HepG2 (cell line): ENCODE measurements at regions not wholly inside any gene's neighbourhood (a gene's known extent, or its start where the extent isn't known, plus 50 kb on each side); places are given as distances from the start of the nearest gene placed in this dataset.

ENCODE experiments used
- ATAC-seq: fragments of 200-7000 bp; cut with Tn5 transposase; 3 replicates; pipeline ENCODE4 v1.9.1; 2020; ENCODE audit warnings: mild to moderate bottlenecking, moderate library complexity
- BruUV-seq: library from RNA; stranded (reverse); fragments of 400-500 nt; replicated peaks from 2 replicates; lab custom pipeline; 2021; lab: Mats Ljungman, UMichigan
- CTCF ChIA-PET: fragments of 300-600 bp; formaldehyde crosslinking; extraction: SDS; loops from one replicate; lab custom pipeline; 2021; ENCODE audit warnings: low total read pairs, inconsistent platforms, low intra/inter-chr PET ratio; lab: Yijun Ruan, JAX
- POLR2A ChIA-PET: fragments of 350-600 bp; sonication (Branson Sonifier 250); formaldehyde crosslinking; loops from one replicate; lab custom pipeline; 2020; ENCODE audit warnings: antibody characterized with exemption, inconsistent platforms; lab: Yijun Ruan, JAX
- DNase-seq: peaks from one replicate; pipeline ENCODE4 v3.0.0-alpha.2; 2015; ENCODE audit warnings: low spot score
- FAIRE-seq: peaks from 3 replicates; lab custom pipeline; 2011; peaks lifted over from hg19 to GRCh38; lab: Jason Lieb, UNC
- H2AFZ ChIP-seq: one replicate; pipeline ENCODE4 v1.6.1; 2011; ENCODE audit warnings: low read length, inconsistent platforms
- H3K27ac ChIP-seq: fragments of 300-600 bp; 3 replicates; pipeline ENCODE4 v1.8.0; 2011; ENCODE audit warnings: mixed run types, mild to moderate bottlenecking, mixed read lengths, low read length, inconsistent platforms; ENCODE audit not compliant: insufficient read depth; ENCODE audit errors: extremely low read length
- H3K27me3 ChIP-seq, 2 experiments: fragments of 200-600 bp in 1 of 2; 2 replicates in 1 of 2; 3 replicates in 1 of 2; pipeline versions ENCODE4 v1.6.0 to v1.8.0; 2011; ENCODE audit warnings: low read length in 2 of 2, mild to moderate bottlenecking in 2 of 2, moderate library complexity in 2 of 2, inconsistent platforms in 1 of 2; ENCODE audit not compliant: insufficient read depth in 2 of 2, control insufficient read depth in 1 of 2
- H3K36me3 ChIP-seq, 2 experiments: fragments of 200-600 bp in 1 of 2; replicated peaks in 1 of 2; 2 replicates in 1 of 2; 3 replicates in 1 of 2; pipeline versions ENCODE4 v1.5.1 to v1.8.0; 2011; ENCODE audit warnings: low read length in 2 of 2, inconsistent platforms in 1 of 2; ENCODE audit not compliant: insufficient read depth in 2 of 2, control insufficient read depth in 1 of 2
- H3K4me1 ChIP-seq: 2 replicates; pipeline ENCODE4 v1.5.1; 2012; ENCODE audit warnings: low read length, inconsistent platforms; ENCODE audit not compliant: insufficient read depth
- H3K4me2 ChIP-seq: 2 replicates; pipeline ENCODE4 v1.6.0; 2011; ENCODE audit warnings: low read depth, low read length, inconsistent platforms
- H3K4me3 ChIP-seq, 3 experiments: fragments of 200-600 bp in 1 of 3; sonication (generic), shearing (Covaris generic) in 1 of 3; replicated peaks in 1 of 3; 2 replicates each; pipeline ENCODE4 v1.5.1; 2011 to 2016; ENCODE audit warnings: low read length in 3 of 3, inconsistent platforms in 2 of 3, low read depth in 2 of 3, mild to moderate bottlenecking in 2 of 3, control low read depth in 1 of 3, mixed read lengths in 1 of 3; ENCODE audit not compliant: insufficient read depth in 1 of 3
- H3K79me2 ChIP-seq: one replicate; pipeline ENCODE4 v1.6.1; 2011; ENCODE audit warnings: low read length, inconsistent platforms; ENCODE audit not compliant: insufficient read depth
- H3K9ac ChIP-seq: 2 replicates; pipeline ENCODE4 v1.6.0; 2011; ENCODE audit warnings: mild to moderate bottlenecking, low read depth, low read length, inconsistent platforms; ENCODE audit not compliant: insufficient read depth
- H3K9me3 ChIP-seq: 2 replicates; pipeline ENCODE4 v1.5.1; 2012; ENCODE audit warnings: mild to moderate bottlenecking, low read length
- H4K20me1 ChIP-seq: 2 replicates; pipeline ENCODE4 v1.6.0; 2011; ENCODE audit warnings: inconsistent platforms, mild to moderate bottlenecking, low read length, moderate library complexity; ENCODE audit not compliant: insufficient read depth
- ATM ChIP-seq: fragments of 450-650 bp; IDR thresholded peaks from 2 replicates; pipeline ENCODE4 v1.7.1; 2017; ENCODE audit warnings: mild to moderate bottlenecking, borderline replicate concordance
- DNMT3B ChIP-seq: conservative IDR thresholded peaks from 2 replicates; pipeline ENCODE4 v1.6.1; 2016; ENCODE audit warnings: missing biosample characterization, control low read depth
- KAT7 ChIP-seq: IDR thresholded peaks from 2 replicates; pipeline ENCODE4 v1.6.1; 2018; ENCODE audit warnings: borderline replicate concordance, missing compliant biosample characterization
- MBNL3 ChIP-seq: fragments of 250-450 bp; sonication (Bioruptor Pico); conservative IDR thresholded peaks from 2 replicates; pipeline ENCODE4 v1.8.0; 2022; ENCODE audit warnings: mild to moderate bottlenecking, inconsistent platforms
- NAIF1 ChIP-seq: sonication (generic); formaldehyde crosslinking; IDR thresholded peaks from 2 replicates; pipeline ENCODE4 v1.5.0; 2020; ENCODE audit warnings: mild to moderate bottlenecking, missing genetic modification reagents, borderline replicate concordance
- PRPF4 ChIP-seq: fragments of 200-400 bp; formaldehyde crosslinking; IDR thresholded peaks from 2 replicates; pipeline ENCODE4 v1.6.1; 2016; ENCODE audit warnings: low read length, low read depth; ENCODE audit not compliant: poor library complexity, severe bottlenecking
- SALL1 ChIP-seq: sonication (generic); formaldehyde crosslinking; IDR thresholded peaks from 2 replicates; pipeline ENCODE4 v1.8.0; 2022; ENCODE audit warnings: mild to moderate bottlenecking, missing genetic modification reagents
- SETDB1 ChIP-seq: sonication (generic); formaldehyde crosslinking; IDR thresholded peaks from 2 replicates; pipeline ENCODE4 v1.5.1; 2020; ENCODE audit warnings: missing genetic modification reagents, mild to moderate bottlenecking, borderline replicate concordance
- SOX13 ChIP-seq, 3 experiments: fragments of 450-650 bp in 1 of 3; sonication (generic) in 1 of 3; formaldehyde crosslinking in 1 of 3; IDR thresholded peaks in 2 of 3; conservative IDR thresholded peaks in 1 of 3; 2 replicates each; pipeline versions ENCODE4 v1.5.0 to v1.6.1; 2016 to 2020; ENCODE audit warnings: antibody characterized with exemption in 1 of 3, mild to moderate bottlenecking in 1 of 3, missing compliant biosample characterization in 1 of 3, missing genetic modification reagents in 1 of 3, moderate library complexity in 1 of 3
- SUZ12 ChIP-seq: fragments of 150-350 bp; IDR thresholded peaks from 2 replicates; pipeline ENCODE4 v1.6.1; 2014; ENCODE audit warnings: low read depth, low read length
- TBX3 ChIP-seq: fragments of 450-650 bp; IDR thresholded peaks from 2 replicates; pipeline ENCODE4 v1.6.1; 2017; ENCODE audit warnings: antibody characterized with exemption, mild to moderate bottlenecking, inconsistent platforms, borderline replicate concordance
- ZNF274 ChIP-seq: sonication (generic); formaldehyde crosslinking; IDR thresholded peaks from 2 replicates; pipeline ENCODE4 v1.5.1; 2020; ENCODE audit warnings: mild to moderate bottlenecking, missing genetic modification reagents
- ZNF614 ChIP-seq: IDR thresholded peaks from 2 replicates; pipeline ENCODE4 v1.6.1; 2018; ENCODE audit warnings: missing biosample characterization, missing genetic modification reagents, inconsistent platforms, borderline replicate concordance
- WGBS: methylation state at CpG from one replicate; pipeline ENCODE4 v1.1.6; 2017; ENCODE audit warnings: low lambda C conversion rate; 5-methylcytosine and 5-hydroxymethylcytosine counted together
- in situ Hi-C: cut with HindIII; loops from 2 replicates; pipeline ENCODE4 v1.10.0; 2017; ENCODE audit warnings: low pct_unique_long_range_greater_than_20kb; ENCODE audit not compliant: extremely low pct_ligation_motif_present
- intact Hi-C: fragments of 100-400 bp; cut with micrococcal nuclease; formaldehyde crosslinking; loops from one replicate; pipeline ENCODE4 v1.10.0; 2022; ENCODE audit not compliant: unreplicated experiment
- TF ChIP-seq, protein P1 (sequence below): fragments of 450-650 bp; IDR thresholded peaks from 2 replicates; pipeline ENCODE4 v1.6.1; 2017; ENCODE audit warnings: mild to moderate bottlenecking
- TF ChIP-seq, protein P2 (sequence below): sonication (generic); formaldehyde crosslinking; IDR thresholded peaks from 2 replicates; pipeline ENCODE4 v1.4.0; 2020; ENCODE audit warnings: missing genetic modification reagents; ENCODE audit errors: not compliant biosample characterization
- TF ChIP-seq, protein P3 (sequence below): sonication (generic); formaldehyde crosslinking; IDR thresholded peaks from 2 replicates; pipeline ENCODE4 v1.4.0; 2020; ENCODE audit warnings: missing genetic modification reagents

DNA sequence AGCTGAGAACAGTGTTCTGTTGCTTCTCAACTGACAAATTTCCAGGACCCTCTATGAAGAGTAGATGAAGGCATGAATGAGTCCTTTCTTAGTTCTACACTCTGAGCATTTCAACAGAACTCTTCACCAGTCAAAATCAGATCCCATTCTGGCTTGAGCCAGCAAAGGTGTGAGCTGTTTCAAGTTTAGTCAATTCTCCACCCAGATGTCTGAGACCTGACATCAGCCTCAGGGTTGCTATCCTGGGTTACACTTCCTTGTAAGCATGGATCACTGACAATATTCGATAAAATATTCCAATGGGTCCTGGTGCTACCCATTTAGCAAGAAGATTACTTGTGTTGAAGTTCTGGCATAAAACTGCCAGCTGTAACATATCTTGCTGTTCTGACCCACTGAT lies 97.6 kb upstream of the PPP2R3A start (continued):
- TF ChIP-seq, protein P1, sequence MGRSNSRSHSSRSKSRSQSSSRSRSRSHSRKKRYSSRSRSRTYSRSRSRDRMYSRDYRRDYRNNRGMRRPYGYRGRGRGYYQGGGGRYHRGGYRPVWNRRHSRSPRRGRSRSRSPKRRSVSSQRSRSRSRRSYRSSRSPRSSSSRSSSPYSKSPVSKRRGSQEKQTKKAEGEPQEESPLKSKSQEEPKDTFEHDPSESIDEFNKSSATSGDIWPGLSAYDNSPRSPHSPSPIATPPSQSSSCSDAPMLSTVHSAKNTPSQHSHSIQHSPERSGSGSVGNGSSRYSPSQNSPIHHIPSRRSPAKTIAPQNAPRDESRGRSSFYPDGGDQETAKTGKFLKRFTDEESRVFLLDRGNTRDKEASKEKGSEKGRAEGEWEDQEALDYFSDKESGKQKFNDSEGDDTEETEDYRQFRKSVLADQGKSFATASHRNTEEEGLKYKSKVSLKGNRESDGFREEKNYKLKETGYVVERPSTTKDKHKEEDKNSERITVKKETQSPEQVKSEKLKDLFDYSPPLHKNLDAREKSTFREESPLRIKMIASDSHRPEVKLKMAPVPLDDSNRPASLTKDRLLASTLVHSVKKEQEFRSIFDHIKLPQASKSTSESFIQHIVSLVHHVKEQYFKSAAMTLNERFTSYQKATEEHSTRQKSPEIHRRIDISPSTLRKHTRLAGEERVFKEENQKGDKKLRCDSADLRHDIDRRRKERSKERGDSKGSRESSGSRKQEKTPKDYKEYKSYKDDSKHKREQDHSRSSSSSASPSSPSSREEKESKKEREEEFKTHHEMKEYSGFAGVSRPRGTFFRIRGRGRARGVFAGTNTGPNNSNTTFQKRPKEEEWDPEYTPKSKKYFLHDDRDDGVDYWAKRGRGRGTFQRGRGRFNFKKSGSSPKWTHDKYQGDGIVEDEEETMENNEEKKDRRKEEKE: no peak
- TF ChIP-seq DNMT3B (CRISPR knock-in tag) (no peak), SOX13 (IDR thresholded peaks at IDR 0.05) (no peak), SOX13 (CRISPR knock-in tag; conservative IDR thresholded peaks at IDR 0.05 in 1 of 2, IDR thresholded peaks at IDR 0.05 in 1 of 2) (no peak)

DNA sequence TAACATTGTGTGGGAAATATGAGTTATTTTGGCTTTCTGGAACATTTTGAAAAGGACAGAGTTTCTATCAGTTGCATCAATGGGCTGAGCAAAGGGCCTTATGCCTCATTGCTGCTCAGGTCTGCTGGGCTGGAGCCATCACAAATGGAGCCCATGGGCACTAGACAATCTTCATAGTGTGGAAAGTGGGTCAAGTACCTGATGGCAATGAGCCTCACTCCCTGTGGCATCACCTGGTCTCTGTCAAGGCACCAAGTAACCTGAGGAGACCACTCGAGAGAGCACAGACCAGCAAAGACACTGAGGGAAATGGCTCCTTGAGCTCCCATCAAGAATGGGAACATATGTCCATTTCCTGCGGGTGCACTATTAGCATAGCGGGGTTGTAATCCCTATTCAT lies 96.7 kb upstream of the PPP2R3A start:
- no peak for ATAC-seq
- Histone ChIP-seq H3K9me3 (peaks cover 11% of the 10 kb centered on the region; the same call in 1 of the 2 replicates), H3K4me2 (no peak overlapping the region), H4K20me1 (no peaks in the 10 kb centered on the region), H3K4me3 (no peak overlapping the region), H3K79me2 (no peaks in the 10 kb centered on the region), H3K9ac (no peak overlapping the region), H2AFZ (no peak overlapping the region), H3K27ac (no peak overlapping the region), H3K27me3 (no peaks in the 10 kb centered on the region), H3K36me3 (no peaks in the 10 kb centered on the region), H3K4me1 (no peaks in the 10 kb centered on the region)
- in situ Hi-C loops: no loop called here
- ChIA-PET POLR2A (no interaction called here), CTCF (no interaction called here)
- FAIRE-seq: no peak
- TF ChIP-seq KAT7: no peak
- no peak for TF ChIP-seq SETDB1 (CRISPR knock-in tag)
- TF ChIP-seq, protein P2, sequence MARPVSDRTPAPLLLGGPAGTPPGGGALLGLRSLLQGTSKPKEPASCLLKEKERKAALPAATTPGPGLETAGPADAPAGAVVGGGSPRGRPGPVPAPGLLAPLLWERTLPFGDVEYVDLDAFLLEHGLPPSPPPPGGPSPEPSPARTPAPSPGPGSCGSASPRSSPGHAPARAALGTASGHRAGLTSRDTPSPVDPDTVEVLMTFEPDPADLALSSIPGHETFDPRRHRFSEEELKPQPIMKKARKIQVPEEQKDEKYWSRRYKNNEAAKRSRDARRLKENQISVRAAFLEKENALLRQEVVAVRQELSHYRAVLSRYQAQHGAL (CRISPR knock-in tag): no peak
- TF ChIP-seq NAIF1 (CRISPR knock-in tag): no peak
- TF ChIP-seq ZNF614 (CRISPR knock-in tag): no peak
- TF ChIP-seq ATM: no peak
- no peak for TF ChIP-seq SUZ12
- TF ChIP-seq PRPF4: no peak
- TF ChIP-seq, protein P3, sequence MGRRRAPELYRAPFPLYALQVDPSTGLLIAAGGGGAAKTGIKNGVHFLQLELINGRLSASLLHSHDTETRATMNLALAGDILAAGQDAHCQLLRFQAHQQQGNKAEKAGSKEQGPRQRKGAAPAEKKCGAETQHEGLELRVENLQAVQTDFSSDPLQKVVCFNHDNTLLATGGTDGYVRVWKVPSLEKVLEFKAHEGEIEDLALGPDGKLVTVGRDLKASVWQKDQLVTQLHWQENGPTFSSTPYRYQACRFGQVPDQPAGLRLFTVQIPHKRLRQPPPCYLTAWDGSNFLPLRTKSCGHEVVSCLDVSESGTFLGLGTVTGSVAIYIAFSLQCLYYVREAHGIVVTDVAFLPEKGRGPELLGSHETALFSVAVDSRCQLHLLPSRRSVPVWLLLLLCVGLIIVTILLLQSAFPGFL (CRISPR knock-in tag): no peak
- no peak for TF ChIP-seq SALL1
- no peak for TF ChIP-seq ZNF274 (CRISPR knock-in tag)
- TF ChIP-seq MBNL3 (CRISPR knock-in tag): no peak
- no peak for TF ChIP-seq TBX3
- no TSS peak for BruUV-seq
- 0% methylated on average over 3 of the region's 3 CpGs for WGBS
- no peak for DNase-seq
- intact Hi-C loops: no loop called here
